ENCODE measurements at regions not wholly inside any gene's neighbourhood (a gene's known extent, or its start where the extent isn't known, plus 50 kb on each side); places are given as distances from the start of the nearest gene placed in this dataset.

- no peaks in the 10 kb centered on the region for H3K27me3 Mint-ChIP-seq (ENCODE audit: unreplicated experiment)
- no peak overlapping the region for H3K4me3 Mint-ChIP-seq (ENCODE audit: unreplicated experiment)
- no peaks in the 10 kb centered on the region for H3K4me1 Mint-ChIP-seq (ENCODE audit: low read depth, unreplicated experiment)
- no peak for DNase-seq
- TF ChIP-seq CTCF (IDR thresholded peaks at IDR 0.05; ENCODE audit: partially characterized antibody, unreplicated experiment), result no peak
- no peak overlapping the region for H3K27ac Mint-ChIP-seq (ENCODE audit: unreplicated experiment)
- H3K9me3 Mint-ChIP-seq (ENCODE audit: unreplicated experiment), result no peaks in the 10 kb centered on the region
- no peaks in the 10 kb centered on the region for H3K36me3 Mint-ChIP-seq (ENCODE audit: unreplicated experiment)
Observed at GRCh38 chr1:216777148-216777547, 53.9 kb upstream of the ESRRG start.

Measured in glutamatergic neuron (in vitro differentiated cells).